ENCODE measurements at regions not wholly inside any gene's neighbourhood (a gene's known extent, or its start where the extent isn't known, plus 50 kb on each side); places are given as distances from the start of the nearest gene placed in this dataset.

- no peaks in the 10 kb centered on the region for H3K27me3 Mint-ChIP-seq (ENCODE audit: unreplicated experiment)
- no TSS peak for BruUV-seq (replicated peaks)
- TF ChIP-seq, protein P1, sequence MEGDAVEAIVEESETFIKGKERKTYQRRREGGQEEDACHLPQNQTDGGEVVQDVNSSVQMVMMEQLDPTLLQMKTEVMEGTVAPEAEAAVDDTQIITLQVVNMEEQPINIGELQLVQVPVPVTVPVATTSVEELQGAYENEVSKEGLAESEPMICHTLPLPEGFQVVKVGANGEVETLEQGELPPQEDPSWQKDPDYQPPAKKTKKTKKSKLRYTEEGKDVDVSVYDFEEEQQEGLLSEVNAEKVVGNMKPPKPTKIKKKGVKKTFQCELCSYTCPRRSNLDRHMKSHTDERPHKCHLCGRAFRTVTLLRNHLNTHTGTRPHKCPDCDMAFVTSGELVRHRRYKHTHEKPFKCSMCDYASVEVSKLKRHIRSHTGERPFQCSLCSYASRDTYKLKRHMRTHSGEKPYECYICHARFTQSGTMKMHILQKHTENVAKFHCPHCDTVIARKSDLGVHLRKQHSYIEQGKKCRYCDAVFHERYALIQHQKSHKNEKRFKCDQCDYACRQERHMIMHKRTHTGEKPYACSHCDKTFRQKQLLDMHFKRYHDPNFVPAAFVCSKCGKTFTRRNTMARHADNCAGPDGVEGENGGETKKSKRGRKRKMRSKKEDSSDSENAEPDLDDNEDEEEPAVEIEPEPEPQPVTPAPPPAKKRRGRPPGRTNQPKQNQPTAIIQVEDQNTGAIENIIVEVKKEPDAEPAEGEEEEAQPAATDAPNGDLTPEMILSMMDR (IDR thresholded peaks at IDR 0.05; ENCODE audit: unreplicated experiment), result no peak
- CTCF ChIA-PET, result no interaction called here
- H3K27ac Mint-ChIP-seq (ENCODE audit: unreplicated experiment), result no peak overlapping the region
- no peaks in the 10 kb centered on the region for H3K4me1 Mint-ChIP-seq (ENCODE audit: low read depth, unreplicated experiment)
- no peak overlapping the region for H3K4me3 Mint-ChIP-seq (ENCODE audit: low read depth, unreplicated experiment)
- H3K9me3 Mint-ChIP-seq (ENCODE audit: low read depth, unreplicated experiment), result peaks cover 8% of the 10 kb centered on the region
- no peaks in the 10 kb centered on the region for H3K36me3 Mint-ChIP-seq (ENCODE audit: insufficient read depth, unreplicated experiment)
- DNase-seq, result no peak
- intact Hi-C loops (cut with micrococcal nuclease; ENCODE audit: unreplicated experiment), result no loop called here
Measured at GRCh38 chr2:76073992-76074604, 363.4 kb upstream of the GCFC2 start.

DNA sequence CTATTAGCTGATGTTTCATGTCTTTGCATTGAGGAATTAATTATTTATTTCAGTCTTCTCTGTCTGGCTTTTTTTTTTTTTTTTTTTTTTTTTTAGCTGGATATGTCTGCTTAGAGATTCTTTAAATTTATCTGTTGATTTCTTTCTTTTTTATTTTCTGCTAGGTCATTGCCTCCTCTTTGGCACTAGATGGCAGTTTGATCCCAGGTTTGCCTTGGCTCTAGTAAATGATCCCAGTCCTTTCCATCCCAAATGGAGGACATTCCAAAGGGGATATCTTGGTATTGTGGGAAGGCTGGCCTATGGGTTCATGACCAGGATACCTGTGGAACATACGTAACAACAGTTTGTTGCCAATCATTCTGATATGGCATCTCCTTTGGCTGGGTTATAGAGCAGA, 339.5 kb upstream of the GCFC2 start:
- Mint-ChIP-seq H3K4me1 (ENCODE audit: low read depth, unreplicated experiment) (no peaks in the 10 kb centered on the region), H3K36me3 (ENCODE audit: insufficient read depth, unreplicated experiment) (no peaks in the 10 kb centered on the region), H3K27me3 (ENCODE audit: unreplicated experiment) (no peaks in the 10 kb centered on the region), H3K9me3 (ENCODE audit: low read depth, unreplicated experiment) (peaks cover 32% of the 10 kb centered on the region), H3K27ac (ENCODE audit: unreplicated experiment) (no peak overlapping the region), H3K4me3 (ENCODE audit: low read depth, unreplicated experiment) (no peak overlapping the region)
- TF ChIP-seq, protein P1 (IDR thresholded peaks at IDR 0.05; ENCODE audit: unreplicated experiment), result no peak
- no peak for DNase-seq
- no TSS peak for BruUV-seq (replicated peaks)
- CTCF ChIA-PET, result interaction anchor here (0.9 kb wide), 1 partner anchor 425 kb away, joined by 4 read pairs; no protein-coding TSS in a partner anchor
- intact Hi-C loops (cut with micrococcal nuclease; ENCODE audit: unreplicated experiment), result no loop called here

- CTCF ChIA-PET, result no interaction called here
- no peaks in the 10 kb centered on the region for H3K36me3 Mint-ChIP-seq (ENCODE audit: insufficient read depth, unreplicated experiment)
- H3K4me3 Mint-ChIP-seq (ENCODE audit: low read depth, unreplicated experiment), result no peak overlapping the region
- no TSS peak for BruUV-seq (replicated peaks)
- H3K27ac Mint-ChIP-seq (ENCODE audit: unreplicated experiment), result no peak overlapping the region
- H3K27me3 Mint-ChIP-seq (ENCODE audit: unreplicated experiment), result no peaks in the 10 kb centered on the region
- intact Hi-C loops (cut with micrococcal nuclease; ENCODE audit: unreplicated experiment), result no loop called here
- DNase-seq, result no peak
- TF ChIP-seq, protein P1 (IDR thresholded peaks at IDR 0.05; ENCODE audit: unreplicated experiment), result no peak
- no peaks in the 10 kb centered on the region for H3K4me1 Mint-ChIP-seq (ENCODE audit: low read depth, unreplicated experiment)
- H3K9me3 Mint-ChIP-seq (ENCODE audit: low read depth, unreplicated experiment), result peaks cover 20% of the 10 kb centered on the region
Measured at GRCh38 chr2:76044701-76045100, 334.0 kb upstream of the GCFC2 start.

DNA sequence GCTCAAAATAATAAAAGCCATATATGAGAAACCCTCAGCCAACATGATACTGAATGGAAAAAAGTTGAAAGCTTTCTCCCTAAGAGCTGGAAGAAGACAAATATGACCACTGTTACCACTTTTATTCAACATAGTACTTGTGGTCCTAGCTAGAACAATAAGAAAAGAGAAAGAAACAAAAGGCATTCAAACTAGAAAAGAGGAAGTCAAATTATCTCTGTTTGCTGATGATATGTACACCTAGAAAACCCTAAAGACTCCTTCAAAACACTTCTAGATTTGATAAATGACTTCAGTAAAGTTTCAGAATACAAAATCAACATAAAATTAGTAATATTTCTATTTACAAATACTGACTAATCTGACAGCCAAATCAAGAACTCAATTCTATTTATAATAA, 328.8 kb upstream of the GCFC2 start:
- BruUV-seq (replicated peaks), result no TSS peak
- intact Hi-C loops (cut with micrococcal nuclease; ENCODE audit: unreplicated experiment), result no loop called here
- Mint-ChIP-seq H3K36me3 (ENCODE audit: insufficient read depth, unreplicated experiment) (no peaks in the 10 kb centered on the region), H3K4me3 (ENCODE audit: low read depth, unreplicated experiment) (no peak overlapping the region), H3K27ac (ENCODE audit: unreplicated experiment) (no peak overlapping the region), H3K4me1 (ENCODE audit: low read depth, unreplicated experiment) (no peaks in the 10 kb centered on the region), H3K27me3 (ENCODE audit: unreplicated experiment) (no peaks in the 10 kb centered on the region), H3K9me3 (ENCODE audit: low read depth, unreplicated experiment) (peaks cover 7% of the 10 kb centered on the region)
- TF ChIP-seq, protein P1 (IDR thresholded peaks at IDR 0.05; ENCODE audit: unreplicated experiment), result no peak
- CTCF ChIA-PET, result no interaction called here
- no peak for DNase-seq

Measured in Calu3 (cell line).